Cardiac muscle cell (in vitro differentiated cells and primary cell): ENCODE measurements at regions not wholly inside any gene's neighbourhood (a gene's known extent, or its start where the extent isn't known, plus 50 kb on each side); places are given as distances from the start of the nearest gene placed in this dataset.

Experiments
- DNase-seq, 2 donors: peaks; one replicate each; pipeline versions ENCODE4 v3.0.0 to v3.0.0-alpha.2; 2010 to 2017; ENCODE audit warnings: low read depth in 1 of 2, low spot score in 1 of 2
- H3K27ac ChIP-seq: fragments of 200-600 bp; sonication (generic); 2 replicates; pipeline ENCODE4 v1.5.1; 2016
- H3K27me3 ChIP-seq: fragments of 200-600 bp; sonication (generic); 2 replicates; pipeline ENCODE4 v1.6.0; 2016; ENCODE audit warnings: control low read depth
- H3K36me3 ChIP-seq: fragments of 200-600 bp; sonication (generic); 2 replicates; pipeline ENCODE4 v1.5.1; 2016; ENCODE audit warnings: control low read depth
- H3K4me1 ChIP-seq: fragments of 200-600 bp; sonication (generic); 2 replicates; pipeline ENCODE4 v1.8.1; 2017; ENCODE audit warnings: low read depth, mild to moderate bottlenecking, mixed run types
- H3K4me3 ChIP-seq: fragments of 200-600 bp; sonication (generic); 2 replicates; pipeline ENCODE4 v1.5.1; 2016; ENCODE audit warnings: mild to moderate bottlenecking
- H3K9me3 ChIP-seq: fragments of 200-600 bp; sonication (generic); 2 replicates; pipeline ENCODE4 v1.5.1; 2017; ENCODE audit warnings: low read depth, mild to moderate bottlenecking, control low read depth
- TF ChIP-seq, protein P1 (sequence below): IDR thresholded peaks from 2 replicates; pipeline ENCODE4 v1.5.1; 2012; ENCODE audit warnings: low read depth, mild to moderate bottlenecking, low read length

DNA sequence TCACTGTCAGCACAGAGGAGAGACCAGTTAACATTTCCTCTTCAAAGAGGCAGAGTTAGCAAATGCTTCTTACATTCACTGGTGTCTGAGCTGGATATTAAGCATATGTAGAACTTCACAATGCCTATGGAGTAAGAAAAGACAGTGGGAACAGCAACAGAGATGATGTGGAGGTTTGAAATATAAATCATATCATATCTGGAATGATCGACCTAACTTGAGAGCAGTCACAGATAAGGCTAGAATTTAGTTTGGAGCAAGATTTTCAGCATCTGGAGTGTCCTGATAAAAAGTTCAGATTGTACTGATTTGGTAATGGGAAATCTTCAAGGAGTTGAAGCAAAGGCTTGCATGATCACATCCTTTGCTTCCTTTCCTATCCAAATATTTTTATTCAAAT lies 90.5 kb upstream of the ANKRD50 start:
- TF ChIP-seq, protein P1, sequence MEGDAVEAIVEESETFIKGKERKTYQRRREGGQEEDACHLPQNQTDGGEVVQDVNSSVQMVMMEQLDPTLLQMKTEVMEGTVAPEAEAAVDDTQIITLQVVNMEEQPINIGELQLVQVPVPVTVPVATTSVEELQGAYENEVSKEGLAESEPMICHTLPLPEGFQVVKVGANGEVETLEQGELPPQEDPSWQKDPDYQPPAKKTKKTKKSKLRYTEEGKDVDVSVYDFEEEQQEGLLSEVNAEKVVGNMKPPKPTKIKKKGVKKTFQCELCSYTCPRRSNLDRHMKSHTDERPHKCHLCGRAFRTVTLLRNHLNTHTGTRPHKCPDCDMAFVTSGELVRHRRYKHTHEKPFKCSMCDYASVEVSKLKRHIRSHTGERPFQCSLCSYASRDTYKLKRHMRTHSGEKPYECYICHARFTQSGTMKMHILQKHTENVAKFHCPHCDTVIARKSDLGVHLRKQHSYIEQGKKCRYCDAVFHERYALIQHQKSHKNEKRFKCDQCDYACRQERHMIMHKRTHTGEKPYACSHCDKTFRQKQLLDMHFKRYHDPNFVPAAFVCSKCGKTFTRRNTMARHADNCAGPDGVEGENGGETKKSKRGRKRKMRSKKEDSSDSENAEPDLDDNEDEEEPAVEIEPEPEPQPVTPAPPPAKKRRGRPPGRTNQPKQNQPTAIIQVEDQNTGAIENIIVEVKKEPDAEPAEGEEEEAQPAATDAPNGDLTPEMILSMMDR = no peak
- H3K27me3 ChIP-seq = no peaks in the 10 kb centered on the region
- DNase-seq = no peak
- H3K4me1 ChIP-seq = no peaks in the 10 kb centered on the region
- H3K9me3 ChIP-seq = no peaks in the 10 kb centered on the region
- H3K36me3 ChIP-seq = no peaks in the 10 kb centered on the region
- no peak overlapping the region for H3K4me3 ChIP-seq
- H3K27ac ChIP-seq = no peak overlapping the region

DNA sequence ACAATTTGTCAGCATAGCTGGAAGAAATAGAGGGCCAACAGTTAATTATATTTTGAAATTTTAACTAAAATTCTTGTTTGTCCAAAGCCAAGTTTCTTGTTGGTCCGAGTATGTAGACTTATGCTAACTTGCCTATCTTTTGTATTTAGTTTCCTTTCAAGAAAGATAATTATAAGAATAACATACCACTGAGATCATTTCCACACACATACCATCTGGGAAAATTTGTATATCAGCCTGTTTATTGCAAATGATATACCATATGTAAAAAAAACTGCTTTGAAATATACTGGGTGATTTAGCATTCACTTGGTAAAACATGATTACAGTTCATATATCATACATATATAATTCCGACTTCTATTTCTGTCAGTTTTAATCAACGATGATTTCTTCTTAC lies 84.7 kb upstream of the ANKRD50 start:
- TF ChIP-seq, protein P1 = no peak

GRCh38 chr4:124790471-124790870 lies 77.9 kb upstream of the ANKRD50 start:
- TF ChIP-seq, protein P1 = no peak
- no peaks in the 10 kb centered on the region for H3K27me3 ChIP-seq
- DNase-seq = no peak
- H3K36me3 ChIP-seq = no peaks in the 10 kb centered on the region
- H3K9me3 ChIP-seq = no peaks in the 10 kb centered on the region
- H3K27ac ChIP-seq = no peak overlapping the region
- H3K4me1 ChIP-seq = no peaks in the 10 kb centered on the region
- H3K4me3 ChIP-seq = no peak overlapping the region

More for the DNA sequence above, 84.7 kb upstream of the ANKRD50 start:
- Histone ChIP-seq H3K4me1 (no peaks in the 10 kb centered on the region), H3K27ac (no peak overlapping the region), H3K27me3 (no peaks in the 10 kb centered on the region), H3K36me3 (no peaks in the 10 kb centered on the region), H3K9me3 (no peaks in the 10 kb centered on the region), H3K4me3 (no peak overlapping the region)
- no peak for DNase-seq

DNA sequence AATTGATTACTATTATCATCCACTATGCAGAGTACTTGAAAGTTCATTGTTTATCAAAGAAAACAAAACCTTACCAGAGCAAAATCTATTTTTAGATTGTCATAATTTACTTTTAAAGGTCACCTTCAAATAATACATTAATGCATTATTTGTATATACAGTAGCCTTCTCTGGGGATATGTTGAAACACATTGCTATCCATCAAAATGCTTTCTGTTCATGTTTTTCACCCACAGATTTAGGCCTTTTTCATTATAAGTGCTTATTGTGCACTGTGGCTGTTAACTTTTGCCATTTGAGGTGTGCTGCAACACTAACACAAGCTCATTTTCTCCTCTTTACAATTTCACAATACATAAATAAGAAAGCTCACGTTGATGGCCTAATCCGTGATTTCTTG lies 74.1 kb upstream of the ANKRD50 start:
- Histone ChIP-seq H3K4me3 (no peak overlapping the region), H3K9me3 (no peaks in the 10 kb centered on the region), H3K27ac (no peak overlapping the region), H3K36me3 (no peaks in the 10 kb centered on the region), H3K4me1 (no peaks in the 10 kb centered on the region), H3K27me3 (no peaks in the 10 kb centered on the region)
- TF ChIP-seq, protein P1 = no peak
- no peak for DNase-seq

DNA sequence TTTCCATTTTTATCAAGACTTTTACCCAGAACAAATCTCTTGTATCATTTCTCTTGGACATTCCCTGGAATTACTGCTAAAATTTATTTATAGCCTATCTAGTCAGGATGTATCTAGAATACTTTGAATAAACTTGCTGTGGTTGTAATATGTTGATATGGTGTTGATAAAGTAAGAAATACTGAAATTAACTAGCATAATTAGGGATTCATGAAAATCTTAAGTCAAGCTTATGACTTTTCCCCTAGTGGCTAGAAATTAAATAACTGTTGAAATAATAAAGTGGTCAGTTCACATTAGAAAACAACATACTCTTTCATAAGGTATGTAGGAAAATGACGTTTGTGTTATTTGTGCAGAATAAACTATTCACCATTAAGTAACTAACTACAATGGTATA lies 73.1 kb upstream of the ANKRD50 start:
- Histone ChIP-seq H3K27me3 (no peaks in the 10 kb centered on the region), H3K36me3 (no peaks in the 10 kb centered on the region), H3K9me3 (no peaks in the 10 kb centered on the region), H3K4me3 (no peak overlapping the region), H3K27ac (no peak overlapping the region), H3K4me1 (no peaks in the 10 kb centered on the region)
- no peak for DNase-seq
- TF ChIP-seq, protein P1 = no peak

- H3K36me3 ChIP-seq = no peaks in the 10 kb centered on the region
- H3K4me1 ChIP-seq = no peaks in the 10 kb centered on the region
- H3K4me3 ChIP-seq = no peak overlapping the region
- TF ChIP-seq, protein P1 = no peak
- no peak for DNase-seq
- H3K27ac ChIP-seq = no peak overlapping the region
- no peaks in the 10 kb centered on the region for H3K27me3 ChIP-seq
- no peaks in the 10 kb centered on the region for H3K9me3 ChIP-seq
Observed at GRCh38 chr4:124783847-124784246, 71.3 kb upstream of the ANKRD50 start.
